ENCODE measurements at regions not wholly inside any gene's neighbourhood (a gene's known extent, or its start where the extent isn't known, plus 50 kb on each side); places are given as distances from the start of the nearest gene placed in this dataset.

DNA sequence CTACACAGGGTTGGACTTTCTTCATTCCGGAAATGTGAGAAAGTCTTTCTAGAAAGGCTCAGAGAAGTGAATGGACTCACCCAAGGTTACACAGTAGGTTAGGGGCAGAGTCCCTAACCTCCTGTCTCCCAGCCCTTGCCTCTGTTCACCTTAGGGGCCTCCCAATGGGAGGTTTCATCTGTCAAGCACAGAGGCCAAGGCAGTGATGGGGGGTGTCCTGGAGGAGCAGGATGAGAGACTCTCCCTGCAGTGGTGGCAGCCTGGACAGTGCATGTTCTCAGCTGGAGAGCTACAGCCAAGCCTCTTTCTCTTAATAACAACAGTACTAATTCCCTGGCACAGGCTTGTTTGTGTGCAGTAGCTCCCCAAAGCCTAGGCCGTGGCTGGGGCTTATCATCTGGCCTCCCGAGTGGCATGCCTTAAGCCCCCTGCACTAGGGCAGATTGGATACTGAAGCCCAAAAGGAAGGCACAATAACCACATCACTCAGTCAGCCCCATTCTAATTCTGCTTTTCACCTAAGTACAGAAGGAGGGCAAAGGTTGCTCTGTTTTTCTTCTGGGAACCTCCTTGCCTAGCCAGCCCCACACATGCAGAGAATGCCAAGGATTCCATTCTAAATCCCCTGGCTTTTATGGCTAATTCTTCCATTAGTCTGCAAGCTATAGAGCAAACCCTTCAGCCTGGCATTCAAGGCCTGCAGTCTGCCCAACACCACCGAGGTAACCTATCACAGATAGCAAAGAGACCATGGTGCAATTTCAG is 50.2 kb upstream of the XPA start:
- Histone ChIP-seq H3K9me2 (ENCODE audit: low read depth, low read length) (no peaks in the 10 kb centered on the region), H2AFZ (ENCODE audit: low read length) (no peak overlapping the region), H3K79me2 (ENCODE audit: insufficient read depth, low read length) (no peaks in the 10 kb centered on the region), H3K4me2 (ENCODE audit: low read length) (no peak overlapping the region), H3K9ac (ENCODE audit: low read length) (no peak overlapping the region), H3F3A (ENCODE audit: insufficient read depth, low read length) (no peaks in the 10 kb centered on the region), H3K4me1 (ENCODE audit: insufficient read depth, low read length, severe bottlenecking) (no peaks in the 10 kb centered on the region), H3K4me3 (ENCODE audit: low read depth, low read length, poor library complexity, severe bottlenecking) (no peak overlapping the region), H3K27me3 (ENCODE audit: insufficient read depth, low read length) (0 out of 2 replicates have a peak, but pooled peaks cover 4% of the 10 kb centered on the region), H3K36me3 (ENCODE audit: insufficient read depth, low read length) (no peaks in the 10 kb centered on the region), H3K27ac (ENCODE audit: low read depth, low read length, poor library complexity, severe bottlenecking) (no peak overlapping the region), H4K20me1 (ENCODE audit: insufficient read depth, low read length) (no peaks in the 10 kb centered on the region), H3K9me3 (ENCODE audit: low read length) (no peaks in the 10 kb centered on the region)
- TF ChIP-seq, protein P1, sequence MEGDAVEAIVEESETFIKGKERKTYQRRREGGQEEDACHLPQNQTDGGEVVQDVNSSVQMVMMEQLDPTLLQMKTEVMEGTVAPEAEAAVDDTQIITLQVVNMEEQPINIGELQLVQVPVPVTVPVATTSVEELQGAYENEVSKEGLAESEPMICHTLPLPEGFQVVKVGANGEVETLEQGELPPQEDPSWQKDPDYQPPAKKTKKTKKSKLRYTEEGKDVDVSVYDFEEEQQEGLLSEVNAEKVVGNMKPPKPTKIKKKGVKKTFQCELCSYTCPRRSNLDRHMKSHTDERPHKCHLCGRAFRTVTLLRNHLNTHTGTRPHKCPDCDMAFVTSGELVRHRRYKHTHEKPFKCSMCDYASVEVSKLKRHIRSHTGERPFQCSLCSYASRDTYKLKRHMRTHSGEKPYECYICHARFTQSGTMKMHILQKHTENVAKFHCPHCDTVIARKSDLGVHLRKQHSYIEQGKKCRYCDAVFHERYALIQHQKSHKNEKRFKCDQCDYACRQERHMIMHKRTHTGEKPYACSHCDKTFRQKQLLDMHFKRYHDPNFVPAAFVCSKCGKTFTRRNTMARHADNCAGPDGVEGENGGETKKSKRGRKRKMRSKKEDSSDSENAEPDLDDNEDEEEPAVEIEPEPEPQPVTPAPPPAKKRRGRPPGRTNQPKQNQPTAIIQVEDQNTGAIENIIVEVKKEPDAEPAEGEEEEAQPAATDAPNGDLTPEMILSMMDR (IDR thresholded peaks at IDR 0.05; ENCODE audit: low read length), result no peak
- TF ChIP-seq EZH2 (IDR thresholded peaks at IDR 0.05; ENCODE audit: borderline replicate concordance, low read length), result no peak

DNA sequence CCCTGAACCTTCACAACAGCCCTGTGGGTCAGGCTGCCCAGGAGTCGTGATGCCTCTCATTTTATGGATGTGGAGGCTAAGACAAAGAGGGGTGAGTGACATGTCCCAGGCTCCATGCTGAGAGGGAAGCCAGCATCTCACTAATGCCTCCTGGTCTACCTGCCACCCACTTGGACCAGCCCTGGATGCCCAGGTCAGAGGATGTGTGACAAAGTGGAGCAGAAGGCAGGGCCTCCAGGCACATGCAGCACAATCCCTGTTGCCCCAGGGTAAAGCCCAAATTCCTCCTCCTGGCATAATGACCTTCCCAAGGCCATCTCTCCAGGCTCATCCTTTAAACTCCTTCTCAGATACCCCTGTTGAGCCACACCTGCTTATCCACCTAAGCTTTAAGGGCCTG is 51.4 kb upstream of the XPA start:
- H3K4me1 ChIP-seq (ENCODE audit: insufficient read depth, low read length, severe bottlenecking), result no peaks in the 10 kb centered on the region
- H3K9me2 ChIP-seq (ENCODE audit: low read depth, low read length), result no peaks in the 10 kb centered on the region
- H3K36me3 ChIP-seq (ENCODE audit: insufficient read depth, low read length), result no peaks in the 10 kb centered on the region
- H3K27me3 ChIP-seq (ENCODE audit: insufficient read depth, low read length), result 0 out of 2 replicates have a peak, but pooled peaks cover 4% of the 10 kb centered on the region
- no peak overlapping the region for H2AFZ ChIP-seq (ENCODE audit: low read length)
- no peaks in the 10 kb centered on the region for H3F3A ChIP-seq (ENCODE audit: insufficient read depth, low read length)
- no peaks in the 10 kb centered on the region for H3K79me2 ChIP-seq (ENCODE audit: insufficient read depth, low read length)
- no peaks in the 10 kb centered on the region for H3K9me3 ChIP-seq (ENCODE audit: low read length)
- H3K27ac ChIP-seq (ENCODE audit: low read depth, low read length, poor library complexity, severe bottlenecking), result no peak overlapping the region
- H3K4me2 ChIP-seq (ENCODE audit: low read length), result no peak overlapping the region
- no peaks in the 10 kb centered on the region for H4K20me1 ChIP-seq (ENCODE audit: insufficient read depth, low read length)
- no peak overlapping the region for H3K4me3 ChIP-seq (ENCODE audit: low read depth, low read length, poor library complexity, severe bottlenecking)
- no peak for TF ChIP-seq EZH2 (IDR thresholded peaks at IDR 0.05; ENCODE audit: borderline replicate concordance, low read length)
- TF ChIP-seq, protein P1 (IDR thresholded peaks at IDR 0.05; ENCODE audit: low read length), result no peak
- H3K9ac ChIP-seq (ENCODE audit: low read length), result no peak overlapping the region

DNA sequence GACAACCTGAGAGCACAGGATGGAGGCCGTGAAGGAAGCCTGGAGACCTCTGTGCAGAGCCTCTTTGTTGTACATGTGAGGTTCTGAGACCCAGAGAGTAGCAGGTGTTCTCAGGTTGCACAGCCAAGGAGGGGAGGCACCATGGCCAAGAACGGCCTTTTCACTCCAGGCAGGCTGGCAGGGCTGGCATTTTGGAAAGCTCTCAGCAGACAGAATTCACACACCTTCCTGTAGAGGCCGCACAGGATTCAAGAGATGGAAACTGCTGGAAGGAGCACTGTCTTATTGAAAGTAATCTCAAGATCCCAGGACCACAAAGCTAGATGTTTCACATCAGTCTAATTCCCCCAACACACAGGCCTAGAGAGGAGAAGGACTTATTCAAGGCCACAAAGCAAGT is 52.8 kb upstream of the XPA start:
- Histone ChIP-seq H2AFZ (ENCODE audit: low read length) (no peak overlapping the region), H3K36me3 (ENCODE audit: insufficient read depth, low read length) (no peaks in the 10 kb centered on the region), H3F3A (ENCODE audit: insufficient read depth, low read length) (no peaks in the 10 kb centered on the region), H4K20me1 (ENCODE audit: insufficient read depth, low read length) (no peaks in the 10 kb centered on the region), H3K9me2 (ENCODE audit: low read depth, low read length) (no peaks in the 10 kb centered on the region), H3K4me3 (ENCODE audit: low read depth, low read length, poor library complexity, severe bottlenecking) (no peak overlapping the region), H3K9me3 (ENCODE audit: low read length) (no peaks in the 10 kb centered on the region), H3K27me3 (ENCODE audit: insufficient read depth, low read length) (0 out of 2 replicates have a peak, but pooled peaks cover 4% of the 10 kb centered on the region), H3K4me2 (ENCODE audit: low read length) (no peak overlapping the region), H3K9ac (ENCODE audit: low read length) (no peak overlapping the region), H3K27ac (ENCODE audit: low read depth, low read length, poor library complexity, severe bottlenecking) (no peak overlapping the region), H3K79me2 (ENCODE audit: insufficient read depth, low read length) (no peaks in the 10 kb centered on the region), H3K4me1 (ENCODE audit: insufficient read depth, low read length, severe bottlenecking) (no peaks in the 10 kb centered on the region)
- TF ChIP-seq EZH2 (IDR thresholded peaks at IDR 0.05; ENCODE audit: borderline replicate concordance, low read length), result no peak
- TF ChIP-seq, protein P1 (IDR thresholded peaks at IDR 0.05; ENCODE audit: low read length), result no peak
